Calu3 (cell line): ENCODE measurements at regions not wholly inside any gene's neighbourhood (a gene's known extent, or its start where the extent isn't known, plus 50 kb on each side); places are given as distances from the start of the nearest gene placed in this dataset.

Experiments used
- BruUV-seq: library from RNA; stranded (reverse); fragments of 400-500 nt; replicated peaks from 2 replicates; lab custom pipeline; 2021; lab: Mats Ljungman, UMichigan
- CTCF ChIA-PET: fragments of 300-600 bp; sonication (Branson Sonifier 250); formaldehyde crosslinking; loops from one replicate; lab custom pipeline; 2022; ENCODE audit warnings: antibody characterized with exemption; lab: Charles Lee
- DNase-seq: peaks from one replicate; pipeline ENCODE4 v3.0.0; 2022
- H3K27ac Mint-ChIP-seq: one replicate; pipeline ENCODE4 v1.8.0; 2022; ENCODE audit warnings: mixed read lengths; ENCODE audit not compliant: unreplicated experiment
- H3K27me3 Mint-ChIP-seq: one replicate; pipeline ENCODE4 v1.8.0; 2022; ENCODE audit warnings: mixed read lengths; ENCODE audit not compliant: unreplicated experiment
- H3K36me3 Mint-ChIP-seq: one replicate; pipeline ENCODE4 v1.8.0; 2022; ENCODE audit warnings: mild to moderate bottlenecking, moderate library complexity, mixed read lengths; ENCODE audit not compliant: insufficient read depth, unreplicated experiment
- H3K4me1 Mint-ChIP-seq: one replicate; pipeline ENCODE4 v1.8.0; 2022; ENCODE audit warnings: mild to moderate bottlenecking, low read depth, mixed read lengths; ENCODE audit not compliant: unreplicated experiment
- H3K4me3 Mint-ChIP-seq: one replicate; pipeline ENCODE4 v1.8.0; 2022; ENCODE audit warnings: mild to moderate bottlenecking, low read depth, moderate library complexity, mixed read lengths; ENCODE audit not compliant: unreplicated experiment
- H3K9me3 Mint-ChIP-seq: one replicate; pipeline ENCODE4 v1.8.0; 2022; ENCODE audit warnings: low read depth, mixed read lengths; ENCODE audit not compliant: unreplicated experiment
- CTCF ChIP-seq: fragments of 200-600 bp; IDR thresholded peaks from one replicate; pipeline ENCODE4 v1.8.0; 2022; ENCODE audit warnings: antibody characterized with exemption; ENCODE audit not compliant: unreplicated experiment
- intact Hi-C: fragments of 100-400 bp; cut with micrococcal nuclease; formaldehyde crosslinking; loops from one replicate; pipeline ENCODE4 v1.10.0; 2022; ENCODE audit not compliant: unreplicated experiment

GRCh38 chr4:71253545-71253944 lies 85.3 kb upstream of the SLC4A4 start:
- CTCF ChIA-PET, result no interaction called here
- DNase-seq, result no peak
- H3K27ac Mint-ChIP-seq, result no peak overlapping the region
- H3K36me3 Mint-ChIP-seq, result no peaks in the 10 kb centered on the region
- intact Hi-C loops, result no loop called here
- H3K9me3 Mint-ChIP-seq, result no peaks in the 10 kb centered on the region
- no peaks in the 10 kb centered on the region for H3K27me3 Mint-ChIP-seq
- no peak for TF ChIP-seq CTCF
- no peak overlapping the region for H3K4me3 Mint-ChIP-seq
- no peaks in the 10 kb centered on the region for H3K4me1 Mint-ChIP-seq
- BruUV-seq, result no TSS peak

- no peak for TF ChIP-seq CTCF
- peaks cover 7% of the 10 kb centered on the region for H3K4me1 Mint-ChIP-seq
- no peaks in the 10 kb centered on the region for H3K27me3 Mint-ChIP-seq
- no TSS peak for BruUV-seq
- no peak for DNase-seq
- intact Hi-C loops, result no loop called here
- H3K36me3 Mint-ChIP-seq, result no peaks in the 10 kb centered on the region
- CTCF ChIA-PET, result interaction anchor here (0.6 kb wide), 1 partner anchor 38 kb away, joined by 4 read pairs; no protein-coding TSS in a partner anchor
- H3K4me3 Mint-ChIP-seq, result no peak overlapping the region
- H3K27ac Mint-ChIP-seq, result no peak overlapping the region
- no peaks in the 10 kb centered on the region for H3K9me3 Mint-ChIP-seq
These were observed 84.3 kb upstream of the SLC4A4 start for GRCh38 chr4:71254451-71255012.

- H3K27me3 Mint-ChIP-seq, result no peaks in the 10 kb centered on the region
- CTCF ChIA-PET, result no interaction called here
- TF ChIP-seq CTCF, result no peak
- H3K36me3 Mint-ChIP-seq, result no peaks in the 10 kb centered on the region
- H3K27ac Mint-ChIP-seq, result no peak overlapping the region
- BruUV-seq, result no TSS peak
- no peak overlapping the region for H3K4me3 Mint-ChIP-seq
- no peak for DNase-seq
- peaks cover 16% of the 10 kb centered on the region for H3K4me1 Mint-ChIP-seq
- intact Hi-C loops, result no loop called here
- no peaks in the 10 kb centered on the region for H3K9me3 Mint-ChIP-seq
These were observed 82.8 kb upstream of the SLC4A4 start for GRCh38 chr4:71255976-71256375.

- Mint-ChIP-seq H3K27me3 (no peaks in the 10 kb centered on the region), H3K4me1 (peaks cover 27% of the 10 kb centered on the region), H3K27ac (no peak overlapping the region), H3K4me3 (no peak overlapping the region), H3K9me3 (no peaks in the 10 kb centered on the region), H3K36me3 (no peaks in the 10 kb centered on the region)
- no peak for TF ChIP-seq CTCF
- BruUV-seq, result no TSS peak
- no peak for DNase-seq
- CTCF ChIA-PET, result no interaction called here
- intact Hi-C loops, result no loop called here
These were observed 81.1 kb upstream of the SLC4A4 start for GRCh38 chr4:71257761-71258160.
